ENCODE measurements at regions not wholly inside any gene's neighbourhood (a gene's known extent, or its start where the extent isn't known, plus 50 kb on each side); places are given as distances from the start of the nearest gene placed in this dataset.

DNA sequence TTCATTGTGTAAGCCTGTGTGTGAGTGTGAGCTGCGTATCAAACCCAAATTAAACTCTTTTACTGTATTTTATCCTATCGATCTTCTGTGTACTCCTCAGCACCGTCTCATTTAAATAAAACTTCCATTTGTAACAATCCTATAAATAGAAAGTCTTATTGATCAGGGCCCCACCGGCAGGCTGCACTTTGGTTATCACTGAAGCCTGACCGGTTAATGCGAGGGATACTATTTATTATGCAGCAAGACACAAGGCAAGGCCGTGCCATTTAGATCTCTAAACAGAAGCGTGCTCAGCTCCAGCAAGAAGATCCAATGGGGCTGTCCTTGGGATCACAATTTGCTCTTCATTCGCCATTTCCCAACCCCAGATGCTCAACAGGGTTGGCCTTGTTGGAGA, 252.6 kb upstream of the TSHZ3 start:
- Histone ChIP-seq H3K9me3 (ENCODE audit: control insufficient read depth, insufficient read depth, low read length) (no peaks in the 10 kb centered on the region), H3K27me3 (ENCODE audit: control insufficient read depth, insufficient read depth, low read length) (no peaks in the 10 kb centered on the region), H3K4me3 (ENCODE audit: low read depth, low read length) (no peak overlapping the region), H3K4me1 (ENCODE audit: control insufficient read depth, insufficient read depth, low read length) (no peaks in the 10 kb centered on the region), H3K9ac (ENCODE audit: low read depth, low read length) (no peak overlapping the region), H3K27ac (ENCODE audit: low read depth, low read length) (no peak overlapping the region), H3K36me3 (ENCODE audit: control insufficient read depth, insufficient read depth, low read length) (no peaks in the 10 kb centered on the region)

GRCh38 chr19:31602548-31602947, 253.3 kb upstream of the TSHZ3 start:
- Histone ChIP-seq H3K27ac (ENCODE audit: low read depth, low read length) (no peak overlapping the region), H3K36me3 (ENCODE audit: control insufficient read depth, insufficient read depth, low read length) (no peaks in the 10 kb centered on the region), H3K9ac (ENCODE audit: low read depth, low read length) (no peak overlapping the region), H3K27me3 (ENCODE audit: control insufficient read depth, insufficient read depth, low read length) (no peaks in the 10 kb centered on the region), H3K9me3 (ENCODE audit: control insufficient read depth, insufficient read depth, low read length) (no peaks in the 10 kb centered on the region), H3K4me3 (ENCODE audit: low read depth, low read length) (no peak overlapping the region), H3K4me1 (ENCODE audit: control insufficient read depth, insufficient read depth, low read length) (no peaks in the 10 kb centered on the region)

DNA sequence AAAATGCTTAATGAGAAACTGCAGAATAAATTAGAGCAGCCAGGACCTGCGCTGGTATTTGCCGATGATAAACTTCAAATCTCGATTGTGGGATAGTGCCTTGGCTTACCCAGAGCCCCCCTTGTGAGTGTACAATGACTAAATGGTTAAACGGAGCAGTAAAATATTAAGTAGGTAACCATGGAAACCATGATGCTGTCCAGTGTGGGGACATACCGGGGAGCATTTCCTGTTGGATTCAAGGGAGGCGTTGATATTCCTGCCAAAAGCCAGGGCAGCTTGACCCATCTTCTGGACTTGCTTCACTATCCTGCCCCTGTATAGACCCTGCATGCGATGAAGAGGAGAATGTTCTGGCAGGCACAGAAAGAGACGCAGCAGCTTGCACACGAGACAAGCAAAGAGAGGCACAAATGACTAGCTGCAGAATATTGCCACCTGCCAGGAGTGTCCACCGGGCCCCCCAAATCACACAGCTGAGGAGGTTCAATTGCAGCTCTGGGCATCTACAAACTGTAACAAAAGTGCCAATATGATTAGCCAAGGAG, 255.3 kb upstream of the TSHZ3 start:
- Histone ChIP-seq H3K4me1 (ENCODE audit: control insufficient read depth, insufficient read depth, low read length) (no peaks in the 10 kb centered on the region), H3K4me3 (ENCODE audit: low read depth, low read length) (no peak overlapping the region), H3K36me3 (ENCODE audit: control insufficient read depth, insufficient read depth, low read length) (no peaks in the 10 kb centered on the region), H3K27me3 (ENCODE audit: control insufficient read depth, insufficient read depth, low read length) (no peaks in the 10 kb centered on the region), H3K27ac (ENCODE audit: low read depth, low read length) (no peak overlapping the region), H3K9ac (ENCODE audit: low read depth, low read length) (no peak overlapping the region), H3K9me3 (ENCODE audit: control insufficient read depth, insufficient read depth, low read length) (no peaks in the 10 kb centered on the region)

DNA sequence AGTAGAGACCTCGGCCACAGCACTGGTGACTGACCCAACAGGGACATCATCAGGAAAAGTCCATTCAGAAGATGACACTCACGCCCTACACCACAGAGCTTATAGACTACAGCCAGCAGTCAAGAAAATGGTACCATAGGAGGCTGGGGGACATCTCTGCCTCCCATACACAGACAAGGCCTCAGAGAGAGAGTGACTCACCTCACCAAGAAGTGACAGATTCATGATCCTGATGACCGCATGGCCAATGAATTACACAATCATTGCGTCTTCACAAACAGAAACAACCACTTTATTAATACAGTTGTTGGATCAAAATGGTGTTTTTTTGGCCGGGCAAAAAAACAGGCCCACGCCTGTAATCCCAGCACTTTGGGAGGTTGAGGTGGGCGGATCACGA, 260.8 kb upstream of the TSHZ3 start:
- Histone ChIP-seq H3K9me3 (ENCODE audit: control insufficient read depth, insufficient read depth, low read length) (no peaks in the 10 kb centered on the region), H3K36me3 (ENCODE audit: control insufficient read depth, insufficient read depth, low read length) (no peaks in the 10 kb centered on the region), H3K27me3 (ENCODE audit: control insufficient read depth, insufficient read depth, low read length) (no peaks in the 10 kb centered on the region), H3K4me1 (ENCODE audit: control insufficient read depth, insufficient read depth, low read length) (no peaks in the 10 kb centered on the region), H3K27ac (ENCODE audit: low read depth, low read length) (no peak overlapping the region), H3K9ac (ENCODE audit: low read depth, low read length) (no peak overlapping the region), H3K4me3 (ENCODE audit: low read depth, low read length) (no peak overlapping the region)

DNA sequence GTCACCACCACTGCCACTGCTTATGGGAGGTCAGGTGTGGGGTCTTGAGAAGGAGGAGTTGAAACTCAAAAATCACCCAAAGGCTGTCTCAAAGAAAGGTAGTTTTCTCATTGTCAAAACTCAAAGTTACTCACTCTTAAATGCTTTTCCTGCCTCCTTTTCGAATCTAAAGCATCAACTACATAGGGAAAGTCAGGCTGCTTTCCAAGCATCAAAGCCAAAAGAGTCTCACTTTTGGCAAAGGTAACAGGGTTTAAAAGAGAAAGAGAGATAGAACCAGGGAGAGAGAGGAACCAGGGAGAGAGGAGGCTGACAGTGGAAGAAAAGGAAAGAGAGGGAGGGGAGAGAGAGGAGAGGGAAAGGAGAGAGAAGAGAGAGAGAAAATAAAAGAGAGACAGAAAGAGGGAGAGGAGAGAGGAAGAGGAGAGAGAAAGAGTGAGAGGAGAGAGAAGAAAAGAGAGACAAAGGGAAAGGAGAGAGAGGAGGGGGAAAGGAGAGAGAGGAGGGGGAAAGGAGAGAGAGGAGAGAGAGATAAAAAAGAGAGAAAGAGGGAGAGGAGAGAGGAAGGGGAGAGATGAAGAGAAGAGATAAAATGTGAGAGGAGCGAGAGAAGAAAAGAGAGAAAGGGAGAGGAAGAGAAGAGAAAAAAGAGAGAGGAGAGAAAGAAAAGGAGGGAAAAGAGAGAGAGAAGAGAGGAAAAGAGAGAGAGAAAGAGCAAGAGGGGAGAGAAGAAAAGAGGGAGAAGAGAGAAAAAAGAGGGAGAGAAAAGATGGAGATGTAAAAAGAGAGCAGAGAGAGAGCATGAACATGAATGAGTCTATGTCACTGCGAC, 262.0 kb upstream of the TSHZ3 start:
- Histone ChIP-seq H3K27me3 (ENCODE audit: control insufficient read depth, insufficient read depth, low read length) (no peaks in the 10 kb centered on the region), H3K4me3 (ENCODE audit: low read depth, low read length) (no peak overlapping the region), H3K27ac (ENCODE audit: low read depth, low read length) (no peak overlapping the region), H3K36me3 (ENCODE audit: control insufficient read depth, insufficient read depth, low read length) (no peaks in the 10 kb centered on the region), H3K9ac (ENCODE audit: low read depth, low read length) (no peak overlapping the region), H3K9me3 (ENCODE audit: control insufficient read depth, insufficient read depth, low read length) (no peaks in the 10 kb centered on the region), H3K4me1 (ENCODE audit: control insufficient read depth, insufficient read depth, low read length) (no peaks in the 10 kb centered on the region)

DNA sequence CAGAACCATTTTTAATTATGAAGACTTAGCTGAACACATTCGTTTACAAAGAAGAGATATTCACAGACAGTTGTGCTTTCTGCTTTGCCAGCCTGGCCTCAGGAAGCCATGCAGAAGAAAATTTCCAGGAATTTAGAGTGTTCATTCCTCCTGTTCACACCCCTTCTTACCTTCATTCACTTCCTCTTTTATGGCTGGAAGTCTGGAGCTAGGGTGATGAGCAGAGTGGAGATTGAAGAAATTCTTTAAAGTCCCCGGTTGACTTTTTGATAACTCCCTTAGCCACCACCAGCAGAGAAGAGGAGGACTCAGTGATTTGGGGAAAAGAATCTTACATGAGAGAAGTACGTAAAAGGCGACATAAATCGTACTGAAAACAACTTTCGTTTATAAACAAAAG, 263.6 kb upstream of the TSHZ3 start:
- no peaks in the 10 kb centered on the region for H3K27me3 ChIP-seq (ENCODE audit: control insufficient read depth, insufficient read depth, low read length)
- no peak overlapping the region for H3K27ac ChIP-seq (ENCODE audit: low read depth, low read length)
- no peaks in the 10 kb centered on the region for H3K36me3 ChIP-seq (ENCODE audit: control insufficient read depth, insufficient read depth, low read length)
- no peaks in the 10 kb centered on the region for H3K9me3 ChIP-seq (ENCODE audit: control insufficient read depth, insufficient read depth, low read length)
- no peak overlapping the region for H3K4me3 ChIP-seq (ENCODE audit: low read depth, low read length)
- no peaks in the 10 kb centered on the region for H3K4me1 ChIP-seq (ENCODE audit: control insufficient read depth, insufficient read depth, low read length)
- H3K9ac ChIP-seq (ENCODE audit: low read depth, low read length): no peak overlapping the region

DNA sequence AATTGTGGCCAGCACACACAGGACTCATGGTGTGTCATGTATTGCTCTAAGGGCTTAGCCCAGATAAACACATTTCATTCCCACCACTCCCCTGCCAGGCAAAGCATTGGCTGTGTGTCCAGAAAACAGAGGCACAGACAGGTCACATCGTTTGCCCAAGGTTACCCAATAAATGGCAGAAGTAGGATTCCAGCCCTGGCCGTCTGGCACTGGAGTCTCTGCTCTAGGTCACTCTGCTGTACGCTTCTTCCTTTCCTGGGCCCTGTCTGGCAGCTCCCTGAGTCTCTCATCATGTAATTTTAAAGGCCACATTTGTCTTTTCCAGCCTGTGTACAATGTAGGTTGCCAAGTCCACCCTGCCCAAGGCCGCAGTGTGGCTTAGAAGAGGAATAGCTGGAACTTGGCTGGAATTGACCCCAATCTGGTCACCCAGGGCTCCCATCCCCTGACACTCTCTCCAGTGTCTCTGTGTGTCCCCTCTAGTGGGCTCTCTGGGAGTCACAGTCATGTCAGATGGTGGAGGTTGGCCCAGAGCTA, 264.5 kb upstream of the TSHZ3 start:
- no peaks in the 10 kb centered on the region for H3K4me1 ChIP-seq (ENCODE audit: control insufficient read depth, insufficient read depth, low read length)
- H3K4me3 ChIP-seq (ENCODE audit: low read depth, low read length): no peak overlapping the region
- no peak overlapping the region for H3K27ac ChIP-seq (ENCODE audit: low read depth, low read length)
- no peak overlapping the region for H3K9ac ChIP-seq (ENCODE audit: low read depth, low read length)
- H3K36me3 ChIP-seq (ENCODE audit: control insufficient read depth, insufficient read depth, low read length): no peaks in the 10 kb centered on the region
- no peaks in the 10 kb centered on the region for H3K9me3 ChIP-seq (ENCODE audit: control insufficient read depth, insufficient read depth, low read length)
- H3K27me3 ChIP-seq (ENCODE audit: control insufficient read depth, insufficient read depth, low read length): no peaks in the 10 kb centered on the region

DNA sequence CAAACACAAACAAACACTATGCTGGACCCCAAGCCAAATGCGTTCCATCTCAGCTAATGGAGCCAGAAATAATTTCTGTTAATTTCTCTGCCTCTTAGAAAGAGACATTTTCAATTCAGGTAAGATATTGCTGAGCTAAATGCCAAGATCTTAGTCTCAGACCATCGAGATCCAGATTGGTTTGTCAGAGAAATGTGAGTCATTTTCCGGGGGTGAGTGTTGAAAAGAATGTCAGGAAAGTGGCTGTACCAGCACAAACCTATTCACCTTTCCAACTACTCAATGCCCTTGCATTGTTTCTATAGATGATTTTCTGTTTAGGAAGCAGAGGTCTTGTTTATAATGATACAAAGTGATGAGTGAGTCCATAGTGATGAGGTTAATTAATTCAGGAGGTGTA, 266.8 kb upstream of the TSHZ3 start:
- H3K27me3 ChIP-seq (ENCODE audit: control insufficient read depth, insufficient read depth, low read length): no peaks in the 10 kb centered on the region
- no peaks in the 10 kb centered on the region for H3K9me3 ChIP-seq (ENCODE audit: control insufficient read depth, insufficient read depth, low read length)
- H3K4me3 ChIP-seq (ENCODE audit: low read depth, low read length): no peak overlapping the region
- no peak overlapping the region for H3K27ac ChIP-seq (ENCODE audit: low read depth, low read length)
- H3K4me1 ChIP-seq (ENCODE audit: control insufficient read depth, insufficient read depth, low read length): no peaks in the 10 kb centered on the region
- H3K9ac ChIP-seq (ENCODE audit: low read depth, low read length): no peak overlapping the region
- no peaks in the 10 kb centered on the region for H3K36me3 ChIP-seq (ENCODE audit: control insufficient read depth, insufficient read depth, low read length)

DNA sequence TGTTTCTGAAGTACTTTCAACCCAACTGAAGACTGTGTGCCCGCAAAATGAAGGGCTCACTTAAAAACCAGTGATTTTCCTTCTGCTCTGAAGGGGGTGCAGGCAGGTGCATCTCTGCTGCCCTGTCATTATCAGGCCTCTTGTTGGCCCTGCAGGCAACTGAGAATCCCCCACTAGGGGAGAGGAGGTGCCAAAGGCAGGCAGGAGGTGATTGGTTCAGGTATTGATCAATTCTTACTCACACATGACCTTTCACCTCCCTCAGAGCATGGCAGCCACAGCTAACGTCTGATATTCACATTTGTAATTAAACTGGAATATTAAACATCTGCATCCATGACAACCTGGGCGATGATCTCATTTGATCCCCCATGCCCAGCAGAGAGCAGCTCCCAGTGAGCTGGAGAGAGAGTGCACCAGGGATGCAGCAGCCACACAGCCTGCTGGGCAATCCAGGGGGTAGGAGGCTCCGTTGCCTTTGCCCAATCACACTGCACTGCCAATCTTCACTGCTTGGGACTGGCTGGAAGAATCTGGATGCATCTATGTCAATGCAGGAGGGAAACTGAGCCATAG, 267.9 kb upstream of the TSHZ3 start:
- Histone ChIP-seq H3K9ac (ENCODE audit: low read depth, low read length) (no peak overlapping the region), H3K9me3 (ENCODE audit: control insufficient read depth, insufficient read depth, low read length) (no peaks in the 10 kb centered on the region), H3K4me1 (ENCODE audit: control insufficient read depth, insufficient read depth, low read length) (no peaks in the 10 kb centered on the region)

DNA sequence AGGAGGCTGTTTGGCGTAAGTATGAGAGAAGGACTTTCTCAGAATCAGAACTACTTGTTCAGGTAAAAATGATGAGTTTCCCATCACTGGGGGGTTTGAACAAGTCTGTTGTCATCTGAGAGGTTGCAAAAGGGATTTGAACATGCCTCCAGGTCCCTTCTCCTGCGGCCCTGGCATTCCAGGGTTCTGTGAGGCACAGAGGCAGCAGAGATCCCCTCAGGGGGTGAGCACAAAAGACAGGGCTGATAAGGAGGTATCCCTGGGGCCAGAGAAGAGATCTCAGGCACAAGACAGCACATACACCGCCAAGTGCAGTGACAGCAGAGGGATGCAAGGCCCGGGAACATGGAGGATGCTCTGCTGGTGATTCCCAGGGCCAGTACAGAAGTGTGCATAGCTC, 275.8 kb upstream of the TSHZ3 start:
- Histone ChIP-seq H3K4me1 (ENCODE audit: control insufficient read depth, insufficient read depth, low read length) (peaks cover 5% of the 10 kb centered on the region; the same call in 1 of the 2 replicates), H3K27ac (ENCODE audit: low read depth, low read length) (no peak overlapping the region), H3K27me3 (ENCODE audit: control insufficient read depth, insufficient read depth, low read length) (no peaks in the 10 kb centered on the region), H3K4me3 (ENCODE audit: low read depth, low read length) (no peak overlapping the region), H3K36me3 (ENCODE audit: control insufficient read depth, insufficient read depth, low read length) (no peaks in the 10 kb centered on the region), H3K9me3 (ENCODE audit: control insufficient read depth, insufficient read depth, low read length) (no peaks in the 10 kb centered on the region), H3K9ac (ENCODE audit: low read depth, low read length) (no peak overlapping the region)

More for the DNA sequence above, 267.9 kb upstream of the TSHZ3 start:
- Histone ChIP-seq H3K27me3 (ENCODE audit: control insufficient read depth, insufficient read depth, low read length) (no peaks in the 10 kb centered on the region), H3K4me3 (ENCODE audit: low read depth, low read length) (no peak overlapping the region), H3K27ac (ENCODE audit: low read depth, low read length) (no peak overlapping the region), H3K36me3 (ENCODE audit: control insufficient read depth, insufficient read depth, low read length) (no peaks in the 10 kb centered on the region)

DNA sequence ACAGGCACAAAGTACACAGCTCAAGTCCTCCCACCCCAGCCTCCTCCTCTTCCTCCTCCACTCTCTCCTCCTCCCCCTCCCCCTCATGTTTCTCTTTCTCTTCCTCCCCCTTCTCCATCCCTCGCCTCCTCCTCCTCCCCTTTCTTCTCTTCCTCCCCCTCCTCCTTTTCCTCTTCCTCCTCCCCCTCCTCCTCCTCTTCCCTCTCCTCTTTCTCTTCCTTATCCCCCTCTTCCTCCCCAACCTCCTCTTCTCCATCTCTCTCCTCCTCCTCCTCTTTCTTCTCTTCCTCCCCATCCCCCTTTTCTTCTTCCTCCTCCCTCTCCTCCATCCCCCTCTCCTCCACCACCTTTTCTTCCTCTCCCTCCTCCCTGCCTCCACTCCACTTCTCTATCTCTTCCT, 276.3 kb upstream of the TSHZ3 start:
- Histone ChIP-seq H3K4me1 (ENCODE audit: control insufficient read depth, insufficient read depth, low read length) (peaks cover 5% of the 10 kb centered on the region; the same call in 1 of the 2 replicates), H3K4me3 (ENCODE audit: low read depth, low read length) (no peak overlapping the region), H3K36me3 (ENCODE audit: control insufficient read depth, insufficient read depth, low read length) (no peaks in the 10 kb centered on the region), H3K27ac (ENCODE audit: low read depth, low read length) (no peak overlapping the region), H3K27me3 (ENCODE audit: control insufficient read depth, insufficient read depth, low read length) (no peaks in the 10 kb centered on the region), H3K9ac (ENCODE audit: low read depth, low read length) (no peak overlapping the region), H3K9me3 (ENCODE audit: control insufficient read depth, insufficient read depth, low read length) (no peaks in the 10 kb centered on the region)

Data from HUES48 (cell line).